ENCODE measurements at regions not wholly inside any gene's neighbourhood (a gene's known extent, or its start where the extent isn't known, plus 50 kb on each side); places are given as distances from the start of the nearest gene placed in this dataset.

DNA sequence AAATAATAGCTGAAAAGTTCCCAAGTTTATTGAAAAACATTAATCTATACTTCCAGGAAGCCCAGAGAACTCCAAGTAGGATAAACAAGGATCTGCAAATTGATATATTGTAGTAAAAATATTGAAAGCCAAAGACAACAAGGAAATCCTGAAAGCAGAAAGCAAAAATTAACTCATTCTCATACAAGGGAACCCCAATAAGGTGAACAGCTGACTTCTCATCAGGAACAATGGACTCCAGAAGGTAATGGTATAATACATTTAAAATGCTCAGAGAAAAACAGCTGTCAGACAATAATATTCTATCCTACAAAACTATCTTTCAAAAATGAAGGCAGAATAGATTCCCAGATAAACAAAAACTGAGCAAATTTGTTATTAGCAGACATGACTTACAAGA, 138.1 kb upstream of the BMP4 start:
- DNase-seq (ENCODE audit: low read depth) = no peak

DNA sequence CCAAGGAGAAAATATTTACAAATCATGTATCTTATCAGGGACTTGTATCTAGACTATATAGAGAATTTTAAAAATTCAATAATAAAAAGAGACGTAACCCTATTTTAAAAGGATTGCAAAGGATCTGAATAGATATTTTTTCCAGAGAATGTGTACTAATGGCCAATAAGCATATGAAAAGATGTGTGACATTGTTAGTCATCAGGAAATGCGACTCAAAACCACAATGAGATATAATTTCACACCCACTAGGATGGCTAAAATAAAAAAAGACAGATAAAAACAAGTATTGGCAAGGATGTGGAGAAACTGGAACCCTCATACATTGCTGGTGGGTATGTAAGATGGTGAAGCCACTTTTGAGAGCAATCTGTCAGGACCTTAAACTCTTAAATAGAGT, 141.9 kb upstream of the BMP4 start:
- no peak for DNase-seq (ENCODE audit: low read depth)

GRCh38 chr14:54102051-54102456, 145.4 kb upstream of the BMP4 start:
- no peak for DNase-seq (ENCODE audit: low read depth)

DNA sequence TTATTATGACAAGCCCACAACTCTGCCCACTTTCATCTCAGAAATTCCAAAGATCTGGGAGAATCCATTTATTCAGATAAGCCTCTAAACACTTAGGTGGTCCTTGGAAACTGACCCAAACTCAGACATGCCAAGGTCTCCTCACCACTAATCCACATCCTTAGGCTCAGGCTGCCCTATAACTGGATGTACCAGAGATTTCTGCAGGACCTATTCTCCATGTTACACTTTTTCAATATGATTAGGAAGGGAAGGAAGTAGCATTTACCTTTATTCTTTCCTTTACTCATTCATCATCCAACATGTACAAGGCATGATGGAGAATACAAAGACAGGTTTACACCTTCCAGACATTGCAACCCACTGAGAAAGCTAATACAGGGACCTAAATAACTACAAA, 145.9 kb upstream of the BMP4 start:
- no peak for DNase-seq (ENCODE audit: low read depth)

GRCh38 chr14:54104601-54105145, 148.0 kb upstream of the BMP4 start:
- DNase-seq (ENCODE audit: low read depth) = no peak

DNA sequence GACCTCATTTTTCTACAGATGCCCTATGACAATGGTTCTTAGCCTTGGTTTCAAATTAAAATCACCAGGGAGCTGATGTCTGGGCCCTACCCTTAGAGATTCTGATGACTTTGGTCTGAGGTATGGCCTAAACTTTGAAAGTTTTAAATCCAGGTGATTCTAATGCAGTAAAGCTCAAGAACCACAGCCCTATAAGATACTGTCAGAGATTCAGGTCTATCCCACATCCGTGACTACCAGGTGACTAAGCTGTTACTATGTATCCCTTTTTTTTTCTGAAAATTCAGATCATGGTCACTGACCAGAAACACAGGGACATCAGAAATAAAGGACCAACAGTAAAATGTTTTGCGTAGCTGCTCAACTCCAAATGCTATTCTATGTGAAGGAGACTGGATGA, 148.8 kb upstream of the BMP4 start:
- no peak for DNase-seq (ENCODE audit: low read depth)

DNA sequence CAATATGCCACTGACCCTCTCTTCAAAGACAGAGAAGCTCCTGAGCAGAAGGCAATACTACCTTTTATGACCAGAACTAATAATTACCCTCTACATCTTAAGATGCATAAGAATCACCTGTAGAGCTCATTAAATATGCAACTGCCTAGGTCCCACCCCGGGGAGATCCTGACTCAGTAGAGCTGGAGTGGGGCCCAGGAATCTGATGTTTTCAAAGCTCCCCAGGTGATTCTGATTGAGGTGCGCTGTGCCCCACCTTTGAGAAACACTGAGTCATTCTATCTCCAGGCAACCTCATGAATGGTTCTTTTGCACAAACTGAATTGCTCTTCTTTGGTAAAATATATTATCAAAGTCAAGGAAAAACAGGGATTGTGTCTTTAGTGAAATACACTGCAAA, 149.3 kb upstream of the BMP4 start:
- no peak for DNase-seq (ENCODE audit: low read depth)

- DNase-seq (ENCODE audit: low read depth) = no peak
Observed at GRCh38 chr14:54106661-54107377, 150.2 kb upstream of the BMP4 start.

DNA sequence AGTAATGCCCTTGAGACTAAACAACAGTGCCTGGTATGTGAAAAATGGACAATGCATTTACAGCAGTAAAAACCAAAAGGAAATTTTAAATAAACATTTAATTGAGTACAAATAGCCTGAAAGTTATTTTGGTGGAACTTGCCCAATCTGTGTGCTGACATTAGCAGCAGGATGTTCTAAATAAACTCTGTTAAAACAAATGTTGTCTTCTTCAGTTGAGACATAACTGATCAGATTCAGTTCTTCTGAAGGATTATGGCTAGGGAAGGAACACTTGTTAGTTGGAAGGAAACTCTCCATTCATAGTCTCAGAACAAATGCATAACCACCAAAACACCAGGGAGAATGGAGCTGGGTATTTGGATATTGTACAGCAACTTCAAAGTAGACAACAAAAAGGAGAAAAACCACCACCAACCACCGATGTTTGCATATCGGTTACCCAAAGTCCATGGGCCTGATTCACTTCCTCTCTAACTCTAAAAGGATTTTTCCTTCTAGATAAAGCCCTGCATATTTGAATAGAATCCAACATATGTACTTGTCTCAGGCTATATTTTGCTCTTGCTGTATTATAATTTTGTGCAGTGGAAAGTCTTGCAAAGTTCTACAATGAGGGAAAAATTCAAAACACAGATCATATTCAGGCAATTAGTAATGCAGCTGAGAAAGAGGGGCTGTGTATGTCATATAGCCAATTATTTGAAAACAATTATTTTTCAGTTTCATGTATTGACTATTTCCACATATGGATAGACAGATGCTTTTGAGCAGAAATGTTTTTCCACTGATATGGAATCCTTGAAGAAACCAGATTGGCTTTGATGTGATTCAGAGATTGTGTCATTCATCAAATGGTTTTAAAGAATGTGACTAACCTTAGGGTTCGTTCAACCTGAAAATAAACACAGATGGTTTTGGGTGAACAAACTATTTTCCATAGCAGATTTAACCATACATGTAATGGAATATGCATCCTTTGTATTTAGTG, 152.2 kb upstream of the BMP4 start:
- DNase-seq (ENCODE audit: low read depth) = peak; percentile 88

- no peak for DNase-seq (ENCODE audit: low read depth)
Observed at GRCh38 chr14:54109521-54110120, 153.0 kb upstream of the BMP4 start.

GRCh38 chr14:54114941-54115340, 158.3 kb upstream of the BMP4 start:
- DNase-seq (ENCODE audit: low read depth) = no peak

- no peak for DNase-seq (ENCODE audit: low read depth)
Observed at GRCh38 chr14:54116198-54116885, 159.7 kb upstream of the BMP4 start.

GRCh38 chr14:54116972-54117371, 160.3 kb upstream of the BMP4 start:
- peak; percentile 32 for DNase-seq (ENCODE audit: low read depth)

GRCh38 chr14:54117396-54117795, 160.8 kb upstream of the BMP4 start:
- no peak for DNase-seq (ENCODE audit: low read depth)

GRCh38 chr14:54117924-54118323, 161.3 kb upstream of the BMP4 start:
- no peak for DNase-seq (ENCODE audit: low read depth)

GRCh38 chr14:54120260-54120659, 163.6 kb upstream of the BMP4 start:
- DNase-seq (ENCODE audit: low read depth) = no peak

DNA sequence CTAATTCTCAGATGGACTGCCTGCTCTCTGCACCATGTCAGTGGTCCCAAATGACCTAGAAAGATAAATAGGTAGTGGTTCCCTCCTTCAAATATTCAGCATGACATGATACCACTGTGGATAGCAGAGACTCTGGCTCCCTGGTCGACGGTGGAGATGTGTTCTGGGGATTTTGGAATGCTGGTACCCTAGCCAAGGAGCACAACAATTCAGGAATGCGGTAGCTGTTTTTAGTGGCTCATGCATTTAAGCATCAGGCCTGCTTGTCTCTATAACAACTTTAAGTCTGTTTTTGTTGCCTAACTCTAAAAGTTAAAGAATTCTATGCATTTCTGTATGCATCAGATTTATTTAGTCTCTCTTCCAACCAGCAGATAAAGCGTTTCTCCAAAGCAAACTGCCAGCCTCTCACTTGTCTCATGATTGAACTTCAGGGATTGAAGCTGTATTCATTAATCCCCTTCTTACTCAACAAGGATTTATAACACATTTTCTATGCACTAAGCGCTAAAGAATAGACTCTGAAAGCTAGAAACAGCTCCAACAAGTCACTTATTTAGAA, 164.9 kb upstream of the BMP4 start:
- DNase-seq (ENCODE audit: low read depth) = no peak

- DNase-seq (ENCODE audit: low read depth) = no peak
Observed at GRCh38 chr14:54123841-54124240, 167.2 kb upstream of the BMP4 start.

DNA sequence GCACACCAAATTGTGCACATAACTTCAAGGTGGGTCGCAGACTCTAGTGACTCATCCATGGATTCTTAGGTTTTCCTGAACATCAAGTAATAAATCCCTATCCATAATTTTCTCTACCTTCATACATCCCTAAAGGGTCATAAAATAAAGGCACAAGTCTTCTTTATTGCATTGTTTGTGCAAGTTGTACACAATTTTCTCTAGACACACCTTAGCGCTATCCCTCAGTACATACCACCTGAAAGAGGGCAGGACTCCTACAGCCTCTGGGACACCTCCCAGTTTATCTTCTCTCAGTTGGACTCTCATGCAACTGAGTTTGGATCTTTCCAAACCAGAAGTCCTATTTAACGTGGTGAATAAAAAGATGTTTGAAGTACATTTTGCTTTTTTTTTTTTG, 168.5 kb upstream of the BMP4 start:
- no peak for DNase-seq (ENCODE audit: low read depth)

DNA sequence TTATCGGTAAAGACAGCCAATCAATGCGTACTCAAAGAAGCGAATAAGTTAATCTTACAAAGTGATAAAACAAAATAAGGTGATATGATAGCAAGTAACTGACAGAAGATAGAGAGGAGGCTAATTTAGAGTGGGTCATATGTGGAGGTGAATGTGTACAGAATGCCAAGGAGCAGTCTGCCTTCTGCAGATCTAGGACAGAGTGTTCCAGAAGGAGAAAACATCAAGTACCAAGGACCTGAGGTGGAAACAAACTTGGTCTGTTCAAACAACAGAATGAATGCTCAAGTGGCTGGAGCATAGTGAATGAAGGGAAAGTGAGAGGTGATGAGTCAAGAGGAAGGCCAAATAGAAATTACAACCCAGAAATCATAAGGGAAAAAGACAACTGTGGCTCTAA, 170.3 kb upstream of the BMP4 start:
- DNase-seq (ENCODE audit: low read depth) = no peak

DNA sequence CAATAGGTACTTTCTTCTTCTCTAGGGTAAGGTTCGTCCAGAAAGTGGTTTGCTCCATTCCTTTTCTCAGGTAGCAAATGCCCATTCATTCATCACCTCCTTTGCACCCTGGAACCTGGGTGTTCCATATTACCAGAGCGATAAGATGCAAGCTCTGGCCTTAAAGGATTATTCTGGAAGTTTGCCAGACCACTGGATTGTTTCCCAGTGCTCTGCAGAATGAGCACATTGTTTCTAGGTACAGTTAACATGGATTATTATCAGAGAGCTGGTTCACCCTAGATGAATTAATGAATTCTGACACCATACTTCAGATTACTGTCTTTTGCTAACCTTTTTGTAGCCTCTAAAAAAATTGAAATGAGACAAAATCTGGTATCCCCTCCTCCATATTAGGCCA, 170.9 kb upstream of the BMP4 start:
- peak; percentile 42 for DNase-seq (ENCODE audit: low read depth)

All from non-pigmented ciliary epithelial cell (primary cell).